CD4-positive, alpha-beta T cell treated with Interleukin-12 subunit alpha and Interleukin-12 subunit beta, for 1 hour (primary cell): ENCODE measurements at regions not wholly inside any gene's neighbourhood (a gene's known extent, or its start where the extent isn't known, plus 50 kb on each side); places are given as distances from the start of the nearest gene placed in this dataset.

Source experiments
- DNase-seq: peaks from one replicate; pipeline ENCODE4 v3.0.0-alpha.2; 2020

DNA sequence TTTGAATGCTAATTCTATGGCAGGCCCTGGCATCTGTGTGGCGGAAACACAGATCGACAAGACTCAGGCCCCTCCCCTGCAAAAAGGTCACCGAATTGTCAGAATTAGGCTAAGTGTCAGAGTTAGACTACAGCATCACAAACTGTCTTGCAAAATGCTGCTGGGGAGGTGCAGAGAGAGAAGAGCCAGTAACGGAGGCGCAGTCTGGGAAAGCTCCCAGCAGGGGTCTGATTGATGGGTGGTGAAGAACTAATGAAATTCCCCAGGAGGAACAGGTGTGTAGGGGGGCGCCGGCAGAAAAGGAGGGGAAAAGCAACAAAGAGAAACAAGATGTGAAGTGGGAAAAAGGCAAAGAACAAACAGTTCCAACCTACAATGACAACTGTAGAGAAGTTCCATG, 72.7 kb upstream of the TAMM41 start:
- no peak for DNase-seq

- no peak for DNase-seq
Measured at GRCh38 chr3:11924518-11924917, 77.8 kb upstream of the TAMM41 start.

- no peak for DNase-seq
Measured at GRCh38 chr3:11928381-11928780, 75.8 kb upstream of the SYN2 start.

DNA sequence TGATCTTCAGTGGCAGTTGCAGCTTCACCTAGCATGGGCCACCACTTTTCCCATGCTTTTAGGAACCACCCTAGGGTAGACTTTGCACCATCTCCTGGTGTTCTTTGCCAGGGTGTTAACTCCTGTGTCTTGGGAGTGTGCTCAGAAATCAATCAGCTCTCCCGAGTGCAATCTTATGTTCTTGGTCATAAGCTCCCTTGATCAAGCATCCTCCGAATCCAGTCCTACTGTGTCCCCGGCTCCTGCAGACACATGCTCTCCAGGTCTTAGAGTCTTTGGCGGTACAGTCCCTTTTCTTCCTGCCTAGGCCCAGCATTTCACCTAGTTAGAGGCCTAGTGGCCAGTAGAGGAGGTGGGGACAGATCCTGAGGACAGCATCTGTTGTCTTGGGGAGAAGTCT, 74.7 kb upstream of the SYN2 start:
- DNase-seq = no peak

DNA sequence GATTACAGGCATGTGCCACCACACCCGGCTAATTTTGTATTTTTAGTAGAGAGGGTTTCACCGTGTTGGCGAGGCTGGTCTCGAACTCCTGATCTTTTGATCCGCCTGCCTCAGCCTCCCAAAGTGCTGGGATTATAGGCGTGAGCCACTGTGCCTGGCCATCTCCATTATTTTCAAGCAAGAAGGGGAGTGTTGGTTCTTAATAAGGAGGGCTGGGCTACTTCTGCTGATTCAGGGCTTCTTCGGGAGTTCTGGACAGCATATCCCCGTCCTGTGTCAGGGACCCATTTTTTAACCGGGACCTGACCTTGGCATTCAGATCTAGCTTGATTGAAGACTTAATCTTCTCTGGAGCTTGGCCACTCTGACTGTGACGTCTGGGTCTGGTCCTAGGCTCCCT, 74.1 kb upstream of the SYN2 start:
- DNase-seq = no peak

DNA sequence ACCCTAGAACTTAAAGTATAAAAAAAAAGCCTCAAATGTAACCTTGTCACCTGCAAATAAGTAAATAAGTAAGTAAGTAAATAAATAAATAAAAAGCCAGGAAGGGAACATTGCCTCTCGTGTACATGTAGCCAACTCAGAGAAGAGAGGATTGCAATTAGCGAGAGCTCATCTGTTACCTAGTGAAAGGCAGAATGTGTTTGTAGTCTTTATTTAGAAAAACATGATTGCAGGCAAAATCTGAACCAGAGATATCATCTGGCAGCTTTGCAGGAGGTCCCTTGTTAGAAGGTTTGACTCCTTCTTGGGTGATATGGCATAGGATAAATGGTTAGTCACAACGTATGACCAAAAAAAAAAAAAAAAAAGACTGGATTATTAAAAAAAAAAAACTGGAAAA, 71.6 kb upstream of the SYN2 start:
- no peak for DNase-seq

- DNase-seq = no peak
Measured at GRCh38 chr3:11933529-11933928, 70.7 kb upstream of the SYN2 start.

DNA sequence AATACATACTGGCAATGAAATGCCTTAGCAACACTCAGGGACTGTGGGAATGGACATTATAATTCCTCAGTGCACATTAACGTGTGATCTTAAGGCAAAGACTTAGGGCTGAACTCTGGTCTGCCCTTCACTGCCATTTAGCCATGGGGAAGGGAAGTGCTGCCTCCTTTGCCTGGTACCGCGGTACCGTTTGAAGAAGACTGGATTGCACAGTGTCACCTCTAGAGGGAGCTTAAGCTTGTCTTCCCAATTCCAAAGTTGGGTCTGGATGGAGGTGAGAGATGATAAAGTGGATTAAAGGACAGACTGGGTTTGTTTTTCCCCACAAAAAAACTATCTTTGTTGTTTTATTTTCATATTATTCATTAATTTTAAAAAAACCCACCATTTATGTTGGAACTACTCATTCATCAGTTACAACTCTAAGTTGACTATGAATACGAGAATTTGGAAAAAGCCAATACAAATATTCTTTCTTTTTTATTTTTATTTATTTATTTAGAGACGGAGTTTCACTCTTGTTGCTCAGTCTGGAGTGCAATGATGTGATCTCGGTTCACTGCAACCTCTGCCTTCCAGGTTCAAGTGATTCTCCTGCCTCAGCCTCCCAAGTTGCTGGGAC, 60.0 kb upstream of the SYN2 start:
- no peak for DNase-seq

DNA sequence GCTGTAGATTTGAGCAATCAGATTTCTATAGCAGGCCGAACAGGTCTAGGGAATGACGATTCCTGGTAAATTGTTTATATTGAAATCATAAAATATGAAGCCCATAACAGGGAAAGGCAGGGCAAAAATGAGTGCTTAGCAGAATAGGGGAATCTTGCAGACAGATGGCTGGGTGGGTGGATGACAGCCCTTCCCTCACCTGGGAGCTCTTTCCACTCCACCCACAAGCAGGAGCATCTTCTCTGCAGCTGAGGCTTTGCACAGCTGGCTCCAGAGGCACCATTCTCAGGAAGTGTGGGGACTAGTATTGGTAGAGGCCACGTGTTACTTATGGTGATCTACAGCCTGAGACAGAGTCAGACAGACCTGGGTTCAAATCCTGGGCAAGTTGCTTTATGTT, 55.9 kb upstream of the SYN2 start:
- no peak for DNase-seq

DNA sequence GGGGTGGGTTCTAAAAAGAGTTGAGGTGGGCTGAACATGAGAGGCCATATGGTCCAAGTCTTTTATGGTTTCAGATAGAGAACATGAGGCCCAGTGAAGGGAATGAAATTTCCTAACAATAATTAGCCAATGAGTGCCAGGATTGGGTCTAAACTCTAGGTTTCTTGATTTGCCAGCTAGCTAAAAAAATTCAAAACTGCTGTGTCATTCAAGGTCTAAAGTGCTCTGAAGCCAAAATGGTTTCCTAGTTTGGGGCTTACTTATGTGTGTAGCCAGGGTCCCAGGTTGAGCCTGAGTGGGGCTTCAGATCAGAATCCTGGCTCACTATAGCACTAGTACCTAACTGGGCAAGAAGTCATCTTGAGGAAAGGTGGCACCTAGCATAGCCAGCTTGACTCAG, 55.3 kb upstream of the SYN2 start:
- no peak for DNase-seq

- DNase-seq = no peak
Measured at GRCh38 chr3:11949351-11949750, 54.8 kb upstream of the SYN2 start.

DNA sequence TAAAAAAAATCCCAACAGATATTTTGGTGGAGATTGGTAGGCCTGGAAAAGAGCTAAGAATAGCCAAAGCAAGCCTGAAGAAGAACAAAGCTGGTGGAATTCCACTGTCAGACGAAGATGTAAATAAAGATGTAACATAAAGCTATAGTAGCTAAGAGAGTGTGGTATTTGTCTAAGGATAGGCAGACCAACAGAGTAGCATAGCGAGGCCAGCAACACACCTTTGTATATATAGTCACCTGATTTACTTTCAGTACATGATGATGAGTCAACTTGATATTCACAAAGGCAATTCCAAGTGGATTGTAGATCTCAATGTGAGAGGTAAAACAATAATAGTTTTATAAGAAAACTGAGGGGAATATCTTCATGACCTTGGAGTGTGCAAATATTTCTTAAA, 53.6 kb upstream of the SYN2 start:
- DNase-seq = no peak

DNA sequence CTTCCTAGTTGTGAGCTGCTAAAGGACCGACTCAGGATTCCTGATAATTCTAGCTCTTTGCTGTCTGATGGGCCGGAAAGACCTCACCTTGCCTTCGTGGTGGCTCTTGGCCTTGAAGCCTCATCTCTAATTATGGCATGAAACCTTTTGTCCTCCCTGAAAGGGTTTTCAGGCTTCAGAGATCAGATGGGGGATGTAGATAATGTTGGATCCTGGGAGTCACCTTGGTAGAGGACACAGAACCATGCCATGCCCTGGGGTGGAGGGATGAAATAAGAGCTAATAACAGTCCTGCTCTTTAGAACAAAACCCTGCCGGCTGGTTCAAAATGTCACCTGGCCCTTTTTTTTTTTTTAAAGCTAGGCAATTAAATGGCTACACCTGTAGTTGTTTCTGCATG, 50.8 kb upstream of the SYN2 start:
- DNase-seq = no peak

GRCh38 chr3:11953778-11954177, 50.4 kb upstream of the SYN2 start:
- no peak for DNase-seq

DNA sequence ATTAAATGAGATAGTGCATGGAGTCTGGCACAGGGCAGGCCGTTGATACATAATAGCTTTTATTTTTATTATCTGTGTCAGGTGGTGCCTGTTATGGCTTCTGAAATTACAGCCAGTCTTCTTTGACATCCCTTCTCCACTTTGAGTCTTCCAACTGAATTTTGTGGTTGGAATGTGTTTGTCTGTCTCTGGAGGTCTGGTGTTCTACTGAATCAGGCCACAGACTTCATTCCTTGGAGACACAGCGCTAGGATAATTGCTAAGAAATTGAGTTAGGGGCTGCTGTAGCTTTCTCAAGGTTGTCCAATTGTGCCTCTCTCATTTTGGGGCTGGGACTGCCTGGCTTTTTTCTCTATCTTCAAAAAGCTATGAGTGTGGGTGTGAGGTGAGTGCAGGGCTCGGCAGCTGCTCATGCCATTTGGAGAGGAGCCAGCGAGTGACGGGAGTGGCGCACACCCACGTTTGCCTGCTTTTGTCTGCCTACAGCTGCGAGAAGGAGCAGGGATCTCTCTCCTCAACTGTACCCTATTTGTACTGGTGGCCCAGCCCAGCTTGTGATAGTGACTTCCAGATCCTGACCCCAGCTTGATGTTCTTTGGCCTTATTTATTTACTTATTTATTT, 49.8 kb upstream of the SYN2 start:
- DNase-seq = no peak
